ENCODE measurements at regions not wholly inside any gene's neighbourhood (a gene's known extent, or its start where the extent isn't known, plus 50 kb on each side); places are given as distances from the start of the nearest gene placed in this dataset.
"Not testable (repeated sequence)": the region's sequence is repeated elsewhere in the genome, so short reads cannot be mapped to it uniquely, and the experiment has no call there.

DNA sequence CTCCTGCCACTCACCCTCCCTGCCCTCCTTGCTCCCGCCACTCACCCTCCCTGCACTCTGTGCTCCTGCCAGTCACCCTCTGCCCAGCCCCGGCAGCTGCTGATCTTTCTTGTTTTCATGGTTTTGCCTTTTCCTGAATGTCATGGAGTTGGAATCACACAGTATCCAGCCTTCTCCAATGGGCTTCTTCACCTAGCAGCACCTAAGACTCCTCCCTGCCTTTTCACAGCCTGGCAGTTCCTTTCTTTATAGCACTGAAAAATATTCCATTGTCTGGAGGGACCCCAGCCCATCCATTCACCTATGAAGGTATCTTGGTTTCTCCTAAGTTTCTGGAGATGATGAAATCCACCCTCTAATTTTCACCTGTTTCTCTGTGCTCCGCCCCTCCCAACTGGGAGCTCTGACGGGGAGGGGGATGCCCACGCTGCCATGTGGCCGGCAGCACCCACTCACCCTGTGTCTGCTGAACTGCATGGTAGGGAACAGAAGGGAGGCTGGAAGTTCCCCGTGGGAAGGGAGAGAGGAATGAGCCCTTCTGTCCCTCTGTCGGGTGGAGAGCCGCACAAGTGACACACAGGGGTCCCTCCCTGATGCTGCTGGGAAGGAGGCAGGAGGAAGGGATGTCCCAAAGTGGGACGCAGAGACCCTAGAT lies 144.9 kb upstream of the ZNF469 start:
- FAIRE-seq; DNase-seq (ENCODE audit: insufficient read length, low spot score): not testable (repeated sequence)

DNA sequence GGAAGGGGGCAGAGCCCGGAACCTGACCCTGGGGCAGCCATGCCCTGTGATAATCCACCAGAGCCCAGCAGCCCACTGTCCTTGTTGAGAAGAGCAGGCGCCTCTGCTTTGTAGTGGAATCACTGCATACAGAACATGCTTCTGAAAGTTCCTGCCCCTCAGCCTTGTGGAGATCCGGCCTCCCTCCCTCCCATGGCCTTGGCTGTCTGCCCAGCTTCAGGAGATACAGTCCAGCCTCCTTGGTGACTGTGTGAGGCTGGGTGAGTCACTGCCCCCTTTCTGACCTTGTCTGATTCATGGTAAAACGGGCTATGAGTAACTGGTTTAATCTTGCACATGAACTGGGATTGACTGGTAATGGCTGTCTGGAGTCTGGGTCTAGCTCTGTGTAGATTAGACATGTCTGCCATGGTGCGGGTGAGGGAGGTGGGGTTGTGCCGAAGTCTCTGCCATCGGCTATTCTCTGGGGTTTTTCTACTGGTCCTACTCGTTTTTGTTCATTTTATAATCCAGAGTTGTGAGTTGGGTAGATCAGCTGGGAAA lies 144.0 kb upstream of the ZNF469 start:
- not testable (repeated sequence) for DNase-seq (ENCODE audit: insufficient read length, low spot score); FAIRE-seq

DNA sequence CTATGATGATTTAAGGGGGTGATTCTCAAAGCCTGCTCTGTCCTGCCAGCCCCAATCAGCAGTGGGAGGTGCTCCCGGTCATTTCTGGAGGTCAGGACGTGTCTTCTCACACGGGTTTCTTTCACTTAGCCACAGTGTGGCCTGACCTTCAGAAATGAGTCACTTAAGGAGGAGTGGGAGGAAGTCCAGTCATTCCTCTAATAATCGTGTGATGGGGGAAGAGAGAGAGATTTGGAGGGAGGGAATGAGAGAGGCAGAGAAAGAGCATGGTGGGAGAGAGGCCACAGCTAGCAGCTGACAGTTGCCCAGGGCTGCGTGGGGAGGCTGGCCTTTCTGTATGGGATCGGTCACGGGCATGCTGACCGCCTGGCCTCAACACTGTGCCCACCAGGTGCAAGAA lies 142.6 kb upstream of the ZNF469 start:
- peak; percentile 14 for FAIRE-seq
- not testable (repeated sequence) for DNase-seq (ENCODE audit: insufficient read length, low spot score)

DNA sequence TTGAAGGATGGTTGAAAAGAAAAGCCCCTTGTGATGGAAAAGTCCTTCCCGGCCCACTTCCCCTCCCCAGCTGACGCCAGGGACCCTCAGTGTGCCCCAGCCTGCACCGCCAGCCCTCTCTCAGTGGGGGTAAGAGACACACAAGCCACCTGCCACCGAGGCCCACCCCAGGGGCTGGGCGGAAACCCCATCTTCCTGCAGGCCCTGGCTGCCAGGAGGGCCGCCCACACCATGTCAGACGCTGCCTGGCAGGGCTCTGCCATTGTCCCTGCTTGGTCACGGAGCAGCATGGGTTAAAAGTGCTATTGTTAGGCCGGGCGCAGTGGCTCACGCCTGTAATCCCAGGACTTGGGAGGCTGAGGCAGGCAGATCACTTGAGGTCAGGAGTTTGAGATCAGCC lies 142.0 kb upstream of the ZNF469 start:
- FAIRE-seq; DNase-seq (ENCODE audit: insufficient read length, low spot score): not testable (repeated sequence)

DNA sequence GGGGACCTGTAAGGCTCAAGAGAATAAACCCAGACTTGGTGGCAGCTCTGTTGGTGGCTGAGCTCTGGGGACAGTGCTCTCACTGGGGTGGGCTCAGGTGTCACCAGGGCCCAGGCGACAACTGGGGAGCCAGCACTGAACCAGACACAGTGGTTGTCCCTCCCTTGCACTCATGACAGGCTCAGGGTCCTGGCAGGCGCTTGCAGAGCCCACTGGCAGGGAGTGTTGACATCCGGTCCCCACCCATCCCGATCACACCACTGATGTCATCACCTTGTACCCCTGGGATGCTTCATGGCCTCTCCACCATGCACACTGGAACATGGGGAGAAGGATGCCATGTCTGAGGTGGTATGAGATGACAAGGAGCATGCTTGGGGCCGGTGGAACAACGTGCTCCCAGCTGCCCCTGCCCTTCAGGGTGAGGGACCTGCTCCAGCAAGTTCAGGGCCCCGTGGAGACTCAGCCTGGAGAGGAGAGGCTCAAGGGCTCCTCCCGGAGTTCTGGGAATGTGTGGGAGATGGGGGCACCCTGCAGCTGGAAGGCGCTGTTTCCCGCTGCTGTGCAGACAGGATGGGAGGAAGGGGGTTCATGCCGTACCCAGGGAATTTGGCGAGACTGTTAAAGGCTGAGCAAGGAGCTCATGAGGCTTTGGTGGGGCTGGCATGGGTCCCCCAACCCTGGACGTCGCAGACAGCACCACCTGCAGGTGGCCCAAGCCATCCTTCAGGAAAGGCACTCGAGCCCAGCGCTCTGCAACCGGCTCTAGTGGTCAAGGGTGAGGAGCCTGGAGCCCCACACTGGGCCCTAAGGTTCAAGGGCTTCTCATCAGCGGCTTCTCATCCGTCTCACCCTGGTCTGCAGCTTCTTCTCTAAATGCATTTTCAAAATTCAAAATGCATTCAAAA lies 141.1 kb upstream of the ZNF469 start:
- FAIRE-seq: not testable (repeated sequence)

DNA sequence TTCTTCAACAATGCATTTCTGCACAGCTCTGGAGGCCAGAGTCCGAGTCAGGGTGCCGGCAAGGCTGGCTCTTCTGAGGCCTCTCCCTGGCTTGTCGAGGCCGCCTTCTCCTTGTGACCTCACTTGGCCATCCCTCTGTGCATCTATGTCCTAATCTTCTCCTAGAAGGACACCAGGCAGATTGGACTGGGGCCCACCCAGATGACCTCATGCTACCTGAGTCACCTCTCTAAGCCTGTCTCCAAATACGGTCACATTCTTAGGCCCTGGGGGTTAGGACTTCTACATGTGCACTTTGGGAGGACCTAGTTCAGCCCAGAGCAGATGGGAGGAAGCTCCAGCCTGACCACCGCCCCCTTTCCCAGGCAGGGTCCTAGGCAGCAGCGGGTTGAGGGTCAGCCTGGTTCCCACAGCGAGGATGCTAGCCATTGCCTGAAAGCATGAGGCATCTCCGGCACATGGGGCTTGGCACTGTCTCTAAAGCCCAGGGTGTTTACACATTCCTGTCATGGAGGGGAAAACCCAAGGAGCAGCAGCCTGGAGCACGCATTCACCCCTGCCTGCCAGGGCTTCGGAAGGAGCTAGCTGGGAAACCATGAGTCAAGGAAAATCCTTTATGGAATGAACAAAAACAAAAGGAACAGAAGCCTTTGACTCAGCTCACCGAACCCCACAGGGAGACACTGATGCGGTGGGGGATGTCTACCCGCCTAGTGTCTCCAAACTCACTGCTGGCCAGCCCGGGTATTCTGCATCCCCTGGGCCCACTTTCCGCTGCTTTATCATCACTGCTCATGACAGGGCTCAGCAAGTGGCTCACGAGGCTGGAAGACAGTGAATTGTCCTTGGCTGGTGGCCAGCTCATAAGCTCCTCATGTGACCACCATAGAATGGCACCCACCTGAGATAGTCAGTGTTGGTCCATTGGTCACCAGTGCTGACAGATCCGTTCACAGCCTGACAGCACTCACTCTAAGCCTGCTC lies 140.2 kb upstream of the ZNF469 start:
- not testable (repeated sequence) for FAIRE-seq; DNase-seq (ENCODE audit: insufficient read length, low spot score)

More for the DNA sequence above, 141.1 kb upstream of the ZNF469 start:
- DNase-seq (ENCODE audit: insufficient read length, low spot score): not testable (repeated sequence)

DNA sequence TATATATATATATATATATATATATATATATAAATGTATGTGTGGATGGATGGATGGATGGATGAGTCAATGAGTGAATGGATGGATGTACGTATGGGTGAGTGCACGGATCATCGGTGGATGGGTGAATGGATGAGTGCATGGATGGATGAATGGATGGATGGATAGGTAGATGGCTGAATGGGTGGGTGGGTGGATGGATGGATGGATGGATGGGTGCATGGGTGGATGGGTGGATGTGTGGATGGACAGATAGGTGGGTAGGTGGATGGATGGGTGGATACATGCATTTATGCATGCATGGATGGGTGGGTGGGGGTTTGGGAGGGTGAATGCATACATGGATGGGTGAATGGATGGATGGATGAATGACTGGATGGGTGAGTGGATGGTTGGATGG lies 138.8 kb upstream of the ZNF469 start:
- DNase-seq (ENCODE audit: insufficient read length, low spot score); FAIRE-seq: not testable (repeated sequence)

DNA sequence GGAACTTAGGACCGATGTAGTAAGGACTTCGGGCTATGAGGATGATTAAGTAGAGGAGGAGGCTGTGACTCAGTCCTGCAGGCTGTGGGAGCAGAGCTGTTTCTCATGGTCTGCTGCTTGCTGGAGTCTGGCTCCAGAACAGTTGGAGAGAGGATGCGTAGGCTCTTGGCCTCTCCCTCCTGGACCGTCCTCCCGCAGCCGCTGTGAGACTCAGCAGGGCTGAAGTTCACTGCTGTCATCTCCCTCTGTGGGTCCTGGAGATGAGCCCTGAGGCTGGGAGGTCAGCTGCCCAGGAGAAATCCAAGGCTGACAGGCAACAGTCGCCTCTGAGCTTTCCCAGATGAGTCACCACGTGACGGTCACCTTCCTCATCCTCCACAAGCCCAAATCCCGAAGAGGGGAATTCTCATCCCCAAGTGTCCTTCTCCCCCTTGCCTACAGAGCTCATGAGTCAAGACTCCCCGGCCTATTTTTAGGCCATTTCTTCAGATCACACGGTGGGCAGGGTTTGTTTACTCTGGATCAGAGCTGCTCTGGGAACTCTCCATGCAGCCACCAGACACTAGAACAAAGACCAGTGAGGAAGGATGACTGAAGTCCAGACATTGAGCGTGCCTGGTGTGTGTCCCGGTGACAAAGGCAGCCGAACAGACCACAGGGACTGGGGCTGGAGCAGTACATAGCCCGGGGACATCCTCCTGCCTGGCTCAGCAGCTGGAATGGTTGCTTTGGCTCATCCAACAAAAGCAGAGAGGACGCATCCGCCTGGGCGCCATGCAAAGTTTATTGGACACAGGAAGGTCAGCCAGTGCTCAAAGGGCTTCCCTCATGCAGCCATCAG lies 137.3 kb upstream of the ZNF469 start:
- not testable (repeated sequence) for FAIRE-seq; DNase-seq (ENCODE audit: insufficient read length, low spot score)

DNA sequence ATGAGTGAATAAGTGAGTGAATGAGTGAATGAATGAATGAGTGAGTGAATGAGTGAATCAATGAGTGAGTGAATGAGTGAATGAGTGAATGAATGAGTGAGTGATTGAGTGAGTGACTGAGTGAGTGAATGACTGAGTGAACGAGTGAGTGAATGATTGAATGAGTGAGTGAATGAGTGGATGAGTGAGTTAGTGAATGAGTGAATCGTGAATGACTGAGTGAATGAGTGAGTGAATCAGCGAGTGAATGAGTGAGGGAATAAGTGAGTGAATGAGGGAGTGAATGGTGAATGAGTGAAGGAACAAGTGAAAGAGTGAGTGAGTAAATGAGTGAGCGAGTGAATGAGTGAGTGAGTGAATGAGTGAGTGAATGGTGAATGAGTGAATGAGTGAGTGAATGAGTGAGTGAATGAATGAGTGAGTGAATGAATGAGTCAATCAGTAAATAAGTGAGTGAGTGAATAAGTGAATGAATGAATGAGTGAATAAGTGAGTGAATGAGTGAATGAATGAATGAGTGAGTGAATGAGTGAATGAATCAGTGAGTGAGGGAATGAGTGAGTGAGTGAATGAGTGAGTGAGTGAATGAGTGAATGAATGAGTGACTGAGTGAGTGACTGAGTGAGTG lies 135.7 kb upstream of the ZNF469 start:
- DNase-seq (ENCODE audit: insufficient read length, low spot score); FAIRE-seq: not testable (repeated sequence)

DNA sequence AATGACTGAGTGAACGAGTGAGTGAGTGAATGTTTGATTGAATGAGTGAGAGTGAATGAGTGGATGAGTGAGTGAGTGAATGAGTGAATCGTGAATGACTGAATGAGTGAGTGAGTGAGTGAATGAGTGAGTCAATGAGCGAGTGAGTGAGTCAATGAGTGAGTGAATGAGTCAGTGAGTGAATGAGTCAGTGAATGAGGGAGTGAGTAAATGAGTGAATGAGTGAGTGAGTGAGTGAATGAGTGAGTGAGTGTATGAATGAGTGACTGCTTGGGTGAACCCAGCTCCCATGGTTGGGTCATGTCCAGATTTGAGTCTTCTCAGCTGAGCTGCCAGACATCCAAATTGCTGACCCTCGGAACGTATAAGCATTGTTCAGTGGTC lies 135.2 kb upstream of the ZNF469 start:
- not testable (repeated sequence) for DNase-seq (ENCODE audit: insufficient read length, low spot score); FAIRE-seq

DNA sequence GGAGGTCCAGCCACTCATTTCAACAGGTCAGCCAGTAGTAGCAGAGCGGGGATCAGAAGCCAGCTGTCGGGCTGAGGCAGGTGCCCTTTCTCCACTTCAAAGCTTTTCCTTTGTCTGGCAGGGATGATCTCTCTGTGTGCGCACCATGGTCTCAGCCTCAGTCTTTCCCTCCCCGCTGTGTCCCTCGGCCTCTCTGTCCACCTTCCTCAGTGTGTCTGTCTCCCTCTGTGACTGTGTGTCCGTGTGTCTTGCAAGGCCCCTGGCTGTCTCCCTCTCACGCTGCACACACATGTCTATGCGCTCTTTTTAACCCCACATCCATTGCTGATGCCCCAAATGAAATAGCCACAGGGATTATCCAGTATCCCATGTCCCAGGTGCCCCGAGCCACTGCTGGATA lies 134.0 kb upstream of the ZNF469 start:
- not testable (repeated sequence) for FAIRE-seq

DNA sequence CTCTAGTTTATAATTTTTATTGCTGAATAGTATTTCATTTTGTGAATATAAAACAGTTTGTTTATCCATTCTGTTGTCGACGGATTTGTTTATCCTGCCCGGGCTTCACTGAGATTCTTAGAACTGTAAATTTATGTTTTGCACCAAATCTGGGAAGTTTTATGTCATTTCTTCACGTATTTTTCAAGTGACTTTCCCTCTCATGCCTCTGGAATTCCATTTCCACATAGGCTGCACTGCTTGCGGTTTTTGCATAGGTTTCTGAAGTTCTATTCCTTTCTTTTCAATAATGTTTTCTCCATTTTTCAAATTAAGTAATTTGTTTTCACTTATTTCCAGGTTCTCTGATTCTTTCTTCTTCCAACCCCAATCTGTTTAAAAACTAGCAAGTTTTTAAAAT lies 132.4 kb upstream of the ZNF469 start:
- not testable (repeated sequence) for FAIRE-seq; DNase-seq (ENCODE audit: insufficient read length, low spot score)

More for the DNA sequence above, 134.0 kb upstream of the ZNF469 start:
- DNase-seq (ENCODE audit: insufficient read length, low spot score): not testable (repeated sequence)

DNA sequence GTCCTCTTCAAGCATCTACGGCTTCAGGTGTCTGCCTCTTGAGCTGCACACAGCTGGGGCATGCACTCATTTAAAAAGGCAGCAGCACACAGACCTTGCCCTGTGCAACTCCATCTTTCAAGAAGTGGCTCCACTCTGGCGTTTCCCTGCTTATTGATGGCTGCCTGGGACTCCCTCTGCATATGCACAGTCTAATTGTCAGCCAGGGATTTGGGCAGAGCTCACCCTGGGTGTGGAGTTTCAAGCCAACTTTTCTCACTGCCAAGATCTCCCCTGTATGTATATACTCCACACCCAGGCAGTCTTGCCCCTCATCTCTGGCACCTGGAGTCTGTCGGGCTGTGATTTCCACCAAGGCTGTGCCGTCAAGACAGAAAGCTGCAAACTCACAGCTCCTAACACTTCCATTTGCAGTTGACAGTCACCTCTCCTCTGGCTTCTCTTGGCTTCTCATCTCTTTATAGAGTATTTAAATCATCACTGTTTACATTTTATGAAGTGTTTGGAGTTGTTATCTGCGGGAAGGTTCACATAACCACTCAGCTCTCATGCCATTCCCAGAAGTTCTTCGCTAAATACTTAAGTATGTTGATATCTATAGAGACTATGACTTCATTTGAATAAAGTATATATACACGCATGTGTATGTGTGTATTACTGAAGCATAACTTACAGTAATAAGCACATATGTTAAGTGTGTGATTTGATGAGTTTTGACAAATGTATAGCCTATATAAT lies 130.5 kb upstream of the ZNF469 start:
- not testable (repeated sequence) for DNase-seq (ENCODE audit: insufficient read length, low spot score); FAIRE-seq

DNA sequence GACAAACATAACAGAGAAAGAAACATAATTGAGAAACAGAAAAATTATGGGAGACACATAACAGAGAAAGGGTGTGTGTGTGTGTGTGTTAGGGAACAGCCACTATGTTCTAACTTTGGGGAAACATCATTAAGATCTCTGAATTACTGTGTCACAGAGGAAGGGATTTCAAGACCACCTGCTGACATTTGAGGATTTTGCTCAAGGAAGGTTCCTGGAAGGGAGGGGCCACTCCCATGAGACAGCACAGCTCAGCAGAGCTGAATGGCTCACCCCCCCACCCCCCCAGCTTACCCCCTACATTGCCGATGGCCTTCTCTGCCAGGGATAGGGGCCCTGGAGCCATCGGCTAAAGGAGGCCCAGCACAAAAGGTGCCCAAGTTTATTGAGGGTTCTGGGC lies 124.6 kb upstream of the ZNF469 start:
- not testable (repeated sequence) for DNase-seq (ENCODE audit: insufficient read length, low spot score); FAIRE-seq

DNA sequence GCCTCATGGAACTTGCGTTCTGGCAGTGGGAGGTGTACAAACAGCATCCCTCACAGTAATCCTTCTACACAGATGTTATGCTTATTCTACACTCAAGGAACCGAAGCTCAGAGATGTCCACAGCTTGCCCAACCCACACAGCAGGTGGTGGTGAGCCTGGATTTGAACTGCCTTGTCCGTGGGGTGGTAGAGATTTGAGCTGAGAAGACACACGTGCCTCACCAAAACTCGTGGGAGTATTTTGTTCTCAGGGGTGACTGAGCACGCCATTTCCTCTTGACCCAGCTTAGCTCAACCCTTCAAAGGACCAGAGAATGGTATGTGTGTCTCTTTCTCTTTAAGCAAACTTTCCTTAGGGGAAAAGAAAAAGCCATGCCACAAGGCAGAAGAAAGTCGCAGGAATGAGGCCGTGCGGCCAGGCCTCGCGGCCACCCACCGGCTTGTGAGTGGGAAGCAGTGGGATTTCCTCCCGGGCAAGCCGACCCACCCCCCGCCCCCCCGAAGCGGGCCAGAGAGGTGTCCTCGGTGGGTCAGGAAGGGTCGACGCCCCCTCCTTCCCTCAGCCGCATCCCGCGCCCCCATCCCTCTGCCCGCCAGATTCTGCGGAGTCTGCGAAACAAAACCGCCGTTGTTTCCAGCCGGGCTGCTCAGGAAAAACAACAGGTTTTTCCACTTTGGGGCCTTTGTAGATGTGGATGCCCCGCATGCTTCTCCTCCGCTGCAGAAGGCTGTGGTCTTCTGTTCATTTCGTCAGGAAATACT lies 123.8 kb upstream of the ZNF469 start:
- FAIRE-seq: peak; percentile 86
- DNase-seq (ENCODE audit: insufficient read length, low spot score): not testable (repeated sequence)

DNA sequence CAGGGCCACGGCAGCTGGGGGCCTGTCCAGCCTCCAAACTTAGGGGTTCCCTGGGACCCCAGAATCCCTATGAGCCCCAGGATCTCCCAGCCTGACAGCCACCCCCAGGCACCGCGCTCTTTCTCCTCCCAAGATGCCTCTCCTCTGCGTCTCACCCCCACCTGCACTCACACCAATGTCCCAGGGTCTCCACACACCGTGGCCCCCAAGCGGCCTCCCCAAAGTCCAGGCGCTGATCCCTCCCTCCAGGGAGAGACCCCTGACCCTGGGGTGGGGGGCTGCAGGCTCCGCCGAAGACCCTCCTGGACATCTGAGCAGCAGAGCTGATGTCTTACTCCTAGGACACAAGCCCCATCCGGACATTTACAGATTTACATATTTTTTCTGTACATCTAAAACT lies 123.2 kb upstream of the ZNF469 start:
- FAIRE-seq; DNase-seq (ENCODE audit: insufficient read length, low spot score): not testable (repeated sequence)

DNA sequence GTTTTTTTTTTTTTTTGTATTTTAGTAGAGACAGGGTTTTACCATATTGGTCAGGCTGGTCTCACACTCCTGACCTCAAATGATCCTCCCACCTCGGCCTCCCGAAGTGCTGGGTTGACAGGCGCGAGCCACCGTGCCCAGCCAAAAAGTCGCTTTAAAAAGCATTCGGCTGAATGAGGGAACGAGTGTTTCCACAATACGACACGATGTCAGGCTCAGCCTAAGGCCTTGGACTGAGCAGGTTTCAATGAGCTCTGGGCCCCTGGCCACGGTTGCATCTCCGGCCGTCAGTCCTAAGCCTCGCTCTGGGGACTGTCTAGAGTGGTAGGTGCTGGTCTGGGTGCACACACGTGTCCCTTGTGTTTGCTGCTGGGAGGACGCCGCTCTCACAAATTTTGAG lies 122.6 kb upstream of the ZNF469 start:
- FAIRE-seq; DNase-seq (ENCODE audit: insufficient read length, low spot score): not testable (repeated sequence)
